Neural cell (in vitro differentiated cells): ENCODE measurements at regions not wholly inside any gene's neighbourhood (a gene's known extent, or its start where the extent isn't known, plus 50 kb on each side); places are given as distances from the start of the nearest gene placed in this dataset.
"Not testable (repeated sequence)": the region's sequence is repeated elsewhere in the genome, so short reads cannot be mapped to it uniquely, and the experiment has no call there.

Experiments used
- EP300 ChIP-seq: fragments of 450-650 bp; conservative IDR thresholded peaks from 2 replicates; pipeline ENCODE4 v1.6.1; 2014; ENCODE audit warnings: antibody characterized with exemption, mild to moderate bottlenecking, moderate library complexity; ENCODE audit not compliant: poor library complexity, severe bottlenecking
- EZH2 ChIP-seq: fragments of 200-600, 300-800 bp; shearing (Covaris generic), sonication (generic); IDR thresholded peaks from 2 replicates; pipeline ENCODE4 v1.6.1; 2014; ENCODE audit warnings: antibody characterized with exemption, low read length, borderline replicate concordance, mild to moderate bottlenecking; ENCODE audit not compliant: insufficient read depth, poor library complexity, severe bottlenecking
- SMC3 ChIP-seq: fragments of 450-650 bp; conservative IDR thresholded peaks from 2 replicates; pipeline ENCODE4 v1.6.1; 2014; ENCODE audit warnings: antibody characterized with exemption, mild to moderate bottlenecking, moderate library complexity; ENCODE audit not compliant: poor library complexity
- TF ChIP-seq, protein P1 (sequence below): fragments of 450-650 bp; IDR thresholded peaks from 2 replicates; pipeline ENCODE4 v1.5.1; 2014; ENCODE audit warnings: antibody characterized with exemption, mild to moderate bottlenecking, moderate library complexity; ENCODE audit not compliant: poor library complexity, severe bottlenecking

DNA sequence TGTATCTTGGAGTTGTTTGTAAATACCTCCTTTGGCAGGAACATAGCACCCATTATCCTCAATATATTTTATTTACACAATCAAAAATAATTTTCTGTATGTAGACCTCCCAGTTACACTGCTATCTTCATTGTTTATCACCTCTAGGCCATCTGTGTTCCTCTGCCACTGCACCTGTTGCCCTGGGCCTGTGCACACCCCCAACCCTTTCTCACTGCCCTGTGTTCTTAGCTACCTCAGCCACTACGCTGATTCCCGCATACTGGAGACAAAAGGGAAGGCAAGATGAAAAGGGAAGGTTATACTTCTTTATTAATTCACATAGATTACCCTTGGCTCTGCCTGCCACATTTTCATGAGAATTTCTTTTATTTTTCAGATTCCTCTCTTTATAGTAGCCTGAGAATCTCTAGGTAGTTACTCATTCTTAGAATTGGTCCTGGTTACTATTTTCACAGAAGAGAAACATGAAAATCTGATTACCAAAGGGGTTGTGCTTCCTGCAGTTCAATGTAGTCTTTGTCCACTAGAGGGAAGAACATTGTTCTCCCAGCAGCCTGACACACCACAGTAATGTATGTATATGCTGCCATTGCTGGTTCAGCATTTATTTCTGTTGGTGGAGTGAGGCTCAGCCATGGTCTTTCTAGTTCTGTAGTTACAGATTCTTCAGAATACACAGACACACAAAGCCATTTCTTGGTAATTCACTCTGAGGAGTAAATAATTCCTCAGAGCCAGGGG, 1947.5 kb downstream of the KHDRBS2 start:
- TF ChIP-seq, protein P1, sequence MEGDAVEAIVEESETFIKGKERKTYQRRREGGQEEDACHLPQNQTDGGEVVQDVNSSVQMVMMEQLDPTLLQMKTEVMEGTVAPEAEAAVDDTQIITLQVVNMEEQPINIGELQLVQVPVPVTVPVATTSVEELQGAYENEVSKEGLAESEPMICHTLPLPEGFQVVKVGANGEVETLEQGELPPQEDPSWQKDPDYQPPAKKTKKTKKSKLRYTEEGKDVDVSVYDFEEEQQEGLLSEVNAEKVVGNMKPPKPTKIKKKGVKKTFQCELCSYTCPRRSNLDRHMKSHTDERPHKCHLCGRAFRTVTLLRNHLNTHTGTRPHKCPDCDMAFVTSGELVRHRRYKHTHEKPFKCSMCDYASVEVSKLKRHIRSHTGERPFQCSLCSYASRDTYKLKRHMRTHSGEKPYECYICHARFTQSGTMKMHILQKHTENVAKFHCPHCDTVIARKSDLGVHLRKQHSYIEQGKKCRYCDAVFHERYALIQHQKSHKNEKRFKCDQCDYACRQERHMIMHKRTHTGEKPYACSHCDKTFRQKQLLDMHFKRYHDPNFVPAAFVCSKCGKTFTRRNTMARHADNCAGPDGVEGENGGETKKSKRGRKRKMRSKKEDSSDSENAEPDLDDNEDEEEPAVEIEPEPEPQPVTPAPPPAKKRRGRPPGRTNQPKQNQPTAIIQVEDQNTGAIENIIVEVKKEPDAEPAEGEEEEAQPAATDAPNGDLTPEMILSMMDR: peak; percentile 43
- not testable (repeated sequence) for TF ChIP-seq EP300, EZH2, SMC3
